HG03135 (cell line): ENCODE measurements at regions not wholly inside any gene's neighbourhood (a gene's known extent, or its start where the extent isn't known, plus 50 kb on each side); places are given as distances from the start of the nearest gene placed in this dataset.
"Not testable (repeated sequence)": the region's sequence is repeated elsewhere in the genome, so short reads cannot be mapped to it uniquely, and the experiment has no call there.

ENCODE experiments used
- ATAC-seq: cut with Tn5 transposase; IDR thresholded peaks from one replicate; pipeline ENCODE4 v1.9.1; 2021; ENCODE audit warnings: mild to moderate bottlenecking, moderate library complexity; ENCODE audit not compliant: unreplicated experiment

GRCh38 chr11:37963440-37963839 lies 1365.4 kb upstream of the RAG2 start:
- no peak for ATAC-seq

- no peak for ATAC-seq
These were observed 1359.7 kb upstream of the RAG2 start for GRCh38 chr11:37957717-37958116.

GRCh38 chr11:37951996-37952395 lies 1354.0 kb upstream of the RAG2 start:
- no peak for ATAC-seq

GRCh38 chr11:37948258-37948657 lies 1350.2 kb upstream of the RAG2 start:
- ATAC-seq: no peak

GRCh38 chr11:37947821-37948220 lies 1349.8 kb upstream of the RAG2 start:
- no peak for ATAC-seq

- no peak for ATAC-seq
These were observed 1348.2 kb upstream of the RAG2 start for GRCh38 chr11:37946155-37946766.

GRCh38 chr11:37942081-37942480 lies 1344.0 kb upstream of the RAG2 start:
- no peak for ATAC-seq

GRCh38 chr11:37929100-37929653 lies 1331.1 kb upstream of the RAG2 start:
- ATAC-seq: no peak

- no peak for ATAC-seq
These were observed 1328.7 kb upstream of the RAG2 start for GRCh38 chr11:37926772-37927171.

- ATAC-seq: no peak
These were observed 1318.3 kb upstream of the RAG2 start for GRCh38 chr11:37916331-37916730.

GRCh38 chr11:37914859-37915258 lies 1316.8 kb upstream of the RAG2 start:
- no peak for ATAC-seq

- no peak for ATAC-seq
These were observed 1310.1 kb upstream of the RAG2 start for GRCh38 chr11:37908219-37908548.

- ATAC-seq: no peak
These were observed 1309.6 kb upstream of the RAG2 start for GRCh38 chr11:37907436-37908218.

GRCh38 chr11:37905707-37906417 lies 1307.8 kb upstream of the RAG2 start:
- ATAC-seq: no peak

GRCh38 chr11:37896016-37896415 lies 1298.0 kb upstream of the RAG2 start:
- no peak for ATAC-seq

GRCh38 chr11:37881741-37882140 lies 1283.7 kb upstream of the RAG2 start:
- ATAC-seq: no peak

GRCh38 chr11:37861671-37862070 lies 1263.6 kb upstream of the RAG2 start:
- no peak for ATAC-seq

- not testable (repeated sequence) for ATAC-seq
These were observed 1260.9 kb upstream of the RAG2 start for GRCh38 chr11:37858806-37859537.

GRCh38 chr11:37858398-37858797 lies 1260.4 kb upstream of the RAG2 start:
- no peak for ATAC-seq

- ATAC-seq: no peak
These were observed 1259.7 kb upstream of the RAG2 start for GRCh38 chr11:37857726-37858125.

GRCh38 chr11:37849706-37850105 lies 1251.7 kb upstream of the RAG2 start:
- no peak for ATAC-seq
